ENCODE measurements at regions not wholly inside any gene's neighbourhood (a gene's known extent, or its start where the extent isn't known, plus 50 kb on each side); places are given as distances from the start of the nearest gene placed in this dataset.
"Not testable (repeated sequence)": the region's sequence is repeated elsewhere in the genome, so short reads cannot be mapped to it uniquely, and the experiment has no call there.

GRCh38 chr2:106258859-106259258 is 64.8 kb upstream of the UXS1 start:
- DNase-seq (ENCODE audit: low spot score) = not testable (repeated sequence)

DNA sequence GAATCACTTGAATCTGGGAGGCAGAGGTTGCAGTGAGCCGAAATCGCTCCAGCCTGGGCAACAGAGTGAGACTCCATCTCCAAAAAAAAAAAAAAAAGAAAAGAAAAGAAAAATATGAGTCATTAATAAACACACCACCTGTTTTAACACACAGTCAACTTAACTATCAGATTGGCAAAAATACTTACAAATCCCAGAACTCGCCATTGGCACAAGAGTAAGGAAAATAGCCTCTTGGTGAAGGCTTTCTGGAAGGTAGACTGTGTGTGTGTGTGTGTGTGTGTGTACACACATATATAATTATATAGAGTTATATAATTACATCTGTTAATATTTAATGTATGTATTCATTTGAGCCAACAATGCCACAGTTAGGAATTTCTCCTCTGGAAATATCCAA is 63.7 kb upstream of the UXS1 start:
- DNase-seq (ENCODE audit: low spot score) = no peak

DNA sequence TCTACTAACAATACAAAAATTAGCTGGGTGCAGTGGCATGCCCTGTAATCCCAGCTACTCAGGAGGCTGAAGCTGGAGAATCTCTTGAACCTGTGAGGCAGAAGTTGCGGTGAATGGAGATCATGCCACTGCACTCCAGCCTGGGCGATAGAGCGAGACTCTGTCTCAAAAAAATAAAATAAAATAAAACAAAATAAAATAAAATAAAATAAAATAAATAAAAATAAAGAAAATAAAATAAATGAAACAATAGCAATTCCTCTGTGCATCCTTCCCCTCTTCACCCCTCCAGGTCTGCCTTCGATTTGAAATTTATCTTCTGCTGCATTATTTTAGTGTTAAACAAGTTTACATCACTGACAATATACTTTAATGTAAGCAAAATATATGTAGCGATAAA is 63.0 kb upstream of the UXS1 start:
- DNase-seq (ENCODE audit: low spot score) = no peak

DNA sequence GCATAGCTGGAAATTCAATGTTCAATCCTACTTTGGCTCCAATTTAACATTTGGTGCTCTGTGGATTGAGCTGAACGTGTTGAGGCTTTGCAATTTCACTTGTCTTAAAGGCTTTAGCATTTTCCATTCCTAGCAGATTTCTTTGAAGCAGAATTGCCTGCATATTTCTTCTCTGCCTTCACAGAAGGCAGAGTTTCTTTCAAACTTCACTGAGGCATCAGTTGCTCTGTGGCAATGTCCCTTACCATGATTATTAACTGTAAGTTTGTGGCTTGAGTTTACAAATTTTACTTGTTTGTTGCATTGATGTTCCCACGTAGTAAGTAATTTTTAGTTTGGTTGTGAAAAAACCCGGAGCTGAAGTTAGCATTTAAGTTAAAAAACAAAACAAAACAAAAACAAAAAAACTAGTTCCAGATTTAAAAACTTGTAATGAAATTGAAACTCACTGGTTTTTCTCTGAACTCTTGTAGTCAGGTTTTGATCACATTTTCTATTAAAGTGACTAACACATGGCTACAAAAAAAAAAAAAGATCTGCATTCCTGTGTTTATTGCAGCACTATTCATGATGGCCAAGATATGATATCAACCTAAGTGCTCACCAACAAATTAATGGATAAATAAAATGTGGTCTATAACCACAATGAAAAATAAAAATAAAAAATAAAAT is 55.2 kb upstream of the UXS1 start:
- DNase-seq (ENCODE audit: low spot score) = not testable (repeated sequence)

DNA sequence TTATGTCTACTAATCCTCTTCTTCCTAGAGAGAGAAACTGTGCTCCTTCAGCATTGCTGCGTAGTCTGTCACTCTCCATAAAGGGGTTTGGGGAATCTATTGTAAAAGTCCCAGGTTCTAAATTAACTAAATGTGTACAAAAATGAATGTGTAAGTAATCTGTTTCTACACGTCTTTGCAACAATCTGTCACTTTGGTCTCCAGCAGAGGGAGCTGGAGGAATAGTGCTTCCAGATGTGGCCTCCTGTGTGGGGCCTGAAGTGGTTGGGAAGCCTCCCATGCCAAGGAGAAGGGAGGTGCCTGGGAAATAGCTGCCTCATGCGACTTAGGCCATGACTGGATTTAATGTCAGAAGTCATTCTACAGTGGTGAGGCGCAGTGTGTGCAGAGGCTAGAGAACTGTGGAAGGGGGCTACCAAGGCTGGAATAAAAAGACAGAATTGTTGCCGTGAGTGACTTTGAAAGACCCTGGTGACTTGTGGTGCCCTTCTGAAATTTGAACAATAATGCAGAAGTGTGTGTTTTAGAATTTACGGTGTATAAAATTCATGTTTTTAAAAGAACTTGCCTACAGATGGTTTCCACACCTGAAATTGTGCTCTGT is 54.5 kb upstream of the UXS1 start:
- DNase-seq (ENCODE audit: low spot score) = not testable (repeated sequence)

Small RNA genes in the stretch of these regions (small RNA-seq; reads per million reads assigned to genes)
- gene AC114755.3 = 0 reads per million in 2 experiments

All from SK-N-DZ (cell line).